NCI-H2227 treated with DMSO at 0.1 percent for 48 hours (cell line): ENCODE measurements at regions not wholly inside any gene's neighbourhood (a gene's known extent, or its start where the extent isn't known, plus 50 kb on each side); places are given as distances from the start of the nearest gene placed in this dataset.
"Not testable (repeated sequence)": the region's sequence is repeated elsewhere in the genome, so short reads cannot be mapped to it uniquely, and the experiment has no call there.

ENCODE experiments used
- DNase-seq: peaks from one replicate; lab custom pipeline; 2025; lab: John Stamatoyannopoulos, UW

DNA sequence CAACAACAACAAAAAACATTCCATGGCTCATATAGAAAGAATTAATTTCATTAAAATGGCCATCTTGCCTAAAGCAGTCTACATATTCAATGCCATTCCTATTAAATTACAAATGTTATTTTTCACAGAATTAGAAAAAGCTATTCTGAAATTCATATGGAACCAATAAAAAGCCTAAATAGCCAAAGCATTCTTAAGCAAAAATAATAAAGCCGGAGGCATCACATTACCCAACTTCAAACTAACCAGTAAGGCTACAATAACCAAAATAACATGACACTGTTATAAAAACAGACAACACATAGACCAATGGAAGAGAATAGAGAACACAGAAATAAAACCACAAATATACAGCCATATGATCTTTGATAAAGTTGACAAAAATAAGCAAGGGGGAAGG is 330.4 kb downstream of the KIF20B start:
- no peak for DNase-seq

DNA sequence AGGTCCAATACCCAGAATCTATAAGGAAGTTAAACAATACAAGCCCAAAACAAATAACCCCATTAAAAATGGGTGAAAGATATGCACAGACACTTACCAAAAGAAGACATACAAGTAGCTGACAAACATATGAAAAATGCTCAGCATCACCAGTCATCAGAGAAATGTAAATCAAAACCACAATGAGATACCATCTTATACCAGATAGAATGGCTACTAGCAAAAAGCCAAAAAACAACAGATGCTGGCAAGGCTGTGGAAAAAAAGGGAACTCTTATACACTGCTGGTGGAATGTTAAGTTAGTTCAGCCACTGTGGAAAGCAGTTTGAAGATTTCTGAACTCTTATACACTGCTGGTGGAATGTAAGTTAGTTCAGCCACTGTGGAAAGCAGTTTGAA is 331.1 kb downstream of the KIF20B start:
- no peak for DNase-seq

DNA sequence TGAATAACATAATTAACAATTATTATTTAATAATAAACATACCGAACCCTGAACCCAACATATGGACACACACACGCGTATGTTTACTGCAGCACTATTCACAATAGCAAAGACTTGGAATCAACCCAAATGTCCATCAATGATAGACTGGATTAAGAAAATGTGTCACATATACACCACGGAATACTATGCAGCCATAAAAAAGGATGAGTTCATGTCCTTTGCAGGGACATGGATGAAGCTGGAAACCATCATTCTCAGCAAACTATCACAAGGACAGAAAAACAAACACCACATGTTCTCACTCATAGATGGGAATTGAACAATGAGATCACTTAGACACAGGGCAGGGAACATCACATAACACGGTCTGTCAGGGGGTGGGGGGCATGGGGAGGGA is 333.5 kb downstream of the KIF20B start:
- not testable (repeated sequence) for DNase-seq

DNA sequence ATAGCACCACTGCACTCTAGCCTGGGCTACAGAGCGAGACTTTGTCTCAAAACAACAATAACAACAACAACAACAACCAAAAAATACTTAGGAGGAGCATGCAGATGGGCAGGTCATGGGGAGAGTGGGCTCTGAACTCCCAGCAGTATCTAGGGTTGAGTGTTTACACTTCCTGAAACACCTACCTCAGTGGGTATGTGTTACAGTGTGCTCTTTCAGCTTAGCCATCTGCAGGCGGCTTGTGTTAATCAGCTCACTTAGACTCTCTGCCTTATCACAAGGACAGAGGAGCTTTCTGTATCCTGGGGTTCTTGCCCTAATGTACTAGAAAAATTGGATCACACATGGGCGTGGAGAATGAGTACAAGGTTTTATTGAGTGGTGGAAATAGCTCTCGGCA is 340.2 kb downstream of the KIF20B start:
- no peak for DNase-seq

DNA sequence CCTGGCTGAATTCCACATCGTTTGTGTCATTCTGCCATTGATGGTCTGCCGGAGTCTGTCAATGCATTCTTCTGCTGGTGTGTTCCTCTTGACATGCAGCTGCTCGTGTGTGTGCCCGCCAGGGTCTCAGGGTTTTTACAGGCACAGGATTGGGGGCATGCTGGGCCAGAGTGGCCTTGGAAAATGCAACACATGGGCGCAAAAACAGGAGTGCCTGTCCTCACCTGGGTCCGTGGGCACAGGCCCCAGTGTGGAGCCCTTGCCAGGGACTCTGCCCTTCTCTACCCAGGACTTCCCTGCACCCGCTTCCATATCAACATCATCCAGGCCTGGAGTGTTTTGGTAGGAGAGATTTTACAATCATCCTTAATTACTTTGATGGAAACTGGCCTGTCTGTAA is 340.7 kb downstream of the KIF20B start:
- DNase-seq: no peak

DNA sequence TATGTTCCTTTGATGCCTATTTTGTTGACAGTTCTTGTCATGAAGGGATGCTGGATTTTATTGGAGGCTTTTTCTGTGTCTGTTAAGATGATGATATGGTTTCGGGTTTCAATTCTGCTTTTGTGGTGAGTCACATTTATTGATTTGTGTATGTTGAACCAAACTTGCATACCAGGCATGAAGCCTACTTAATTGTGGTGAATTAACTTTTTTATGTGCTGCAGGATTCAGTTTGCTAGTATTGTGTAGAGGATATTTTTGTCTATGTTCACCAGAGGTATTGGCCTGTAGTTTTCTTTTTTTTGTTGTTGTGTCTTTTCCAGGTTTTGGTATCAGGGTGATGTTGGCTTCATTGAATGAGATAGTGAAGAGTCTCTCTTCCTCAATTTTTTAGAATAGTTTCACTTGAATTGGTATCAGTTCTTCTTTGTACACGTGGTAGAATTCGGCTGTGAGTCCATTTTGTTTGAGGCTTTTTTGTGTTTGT is 345.9 kb downstream of the KIF20B start:
- no peak for DNase-seq

DNA sequence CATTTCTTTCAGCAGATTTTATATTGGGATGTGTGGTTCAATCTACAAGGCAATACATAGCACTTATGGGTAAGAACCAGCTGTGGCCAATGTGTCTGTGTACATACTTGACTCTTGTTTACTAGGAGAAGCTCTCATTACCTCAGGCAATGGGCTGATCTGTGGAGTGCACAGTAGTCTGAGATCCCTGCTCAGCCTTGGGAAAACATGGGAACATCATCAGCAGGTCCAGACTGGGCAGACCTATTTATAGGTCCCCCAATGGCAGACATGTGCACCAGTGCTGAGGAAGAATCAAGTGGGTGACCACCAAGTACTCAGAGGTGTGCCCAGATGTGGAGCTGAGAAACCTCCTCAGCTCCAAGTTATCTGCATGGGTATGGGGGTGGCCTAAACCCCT is 349.7 kb downstream of the KIF20B start:
- no peak for DNase-seq

DNA sequence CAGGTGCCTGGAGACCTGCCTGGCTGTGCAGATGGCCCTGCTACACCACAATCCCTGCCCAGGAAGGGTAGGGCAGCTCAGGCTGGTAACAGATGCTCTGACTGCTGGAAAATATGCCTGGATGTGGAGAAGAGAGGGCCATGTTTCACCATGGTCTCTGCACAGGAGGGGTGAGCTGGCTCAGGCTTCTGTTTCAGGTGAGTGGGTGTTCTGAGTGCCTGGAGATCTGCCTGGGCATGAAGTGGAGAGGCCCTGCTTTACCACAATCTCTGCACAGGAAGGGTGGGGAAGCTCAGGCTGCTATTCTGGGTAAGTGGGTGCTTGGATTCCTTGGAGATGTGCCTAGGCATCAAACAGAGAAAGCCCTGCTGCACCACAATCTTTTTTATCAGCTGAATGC is 350.1 kb downstream of the KIF20B start:
- DNase-seq: no peak

DNA sequence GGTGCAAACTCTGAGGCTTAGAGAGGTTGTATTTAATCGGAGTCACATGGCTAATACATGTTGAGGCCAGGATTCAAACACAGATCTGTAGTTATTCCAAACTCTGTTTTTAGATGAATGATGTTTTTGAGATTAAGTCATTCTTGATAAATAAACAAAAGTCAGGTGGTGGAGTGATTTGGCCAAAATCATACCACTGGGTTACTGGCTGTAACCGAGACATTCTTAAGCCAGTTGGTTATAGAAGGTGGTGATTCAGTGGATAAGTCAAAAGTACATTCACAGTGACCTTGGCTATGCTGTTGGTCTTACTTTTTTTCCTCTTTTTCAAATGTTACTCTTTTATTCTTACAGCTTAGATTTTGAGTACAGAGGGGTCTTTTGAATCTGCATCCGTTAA is 361.4 kb downstream of the KIF20B start:
- DNase-seq: no peak

DNA sequence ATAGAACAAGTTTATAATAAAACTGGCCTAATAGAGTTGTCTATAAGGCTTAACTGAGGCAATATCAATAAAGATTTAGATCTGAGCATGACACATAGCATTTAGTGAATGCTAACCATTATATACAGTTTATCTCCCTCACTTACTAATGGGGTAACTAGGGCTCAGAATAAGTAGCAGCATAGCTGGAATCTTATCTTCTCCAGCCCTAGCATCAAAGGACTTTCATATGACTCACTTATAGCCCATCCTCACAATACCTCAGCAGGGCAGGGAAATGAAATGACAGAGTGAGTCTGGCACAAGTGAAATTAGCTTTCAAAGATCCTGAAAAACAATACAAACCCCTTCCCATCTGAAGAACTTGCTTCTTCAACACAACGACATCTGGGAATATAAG is 362.9 kb downstream of the KIF20B start:
- DNase-seq: no peak

DNA sequence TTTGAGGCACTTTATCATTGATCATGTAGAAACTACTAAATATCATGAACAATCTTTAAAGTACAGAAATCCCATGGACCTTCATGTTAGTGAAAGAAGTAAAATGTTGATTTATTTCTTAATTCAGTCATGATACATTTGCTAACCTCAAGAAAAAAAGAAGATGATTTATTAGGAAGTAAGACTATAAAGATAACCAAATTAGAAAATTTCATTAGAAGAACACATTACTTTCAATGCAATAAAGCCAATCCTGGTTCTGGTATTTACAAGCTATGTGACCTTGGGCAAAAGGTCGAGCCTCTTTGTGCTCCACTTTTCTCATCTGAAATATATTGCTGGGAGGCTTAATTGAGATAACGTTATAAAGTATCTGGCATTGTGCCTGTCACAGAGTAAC is 365.0 kb downstream of the KIF20B start:
- DNase-seq: no peak

DNA sequence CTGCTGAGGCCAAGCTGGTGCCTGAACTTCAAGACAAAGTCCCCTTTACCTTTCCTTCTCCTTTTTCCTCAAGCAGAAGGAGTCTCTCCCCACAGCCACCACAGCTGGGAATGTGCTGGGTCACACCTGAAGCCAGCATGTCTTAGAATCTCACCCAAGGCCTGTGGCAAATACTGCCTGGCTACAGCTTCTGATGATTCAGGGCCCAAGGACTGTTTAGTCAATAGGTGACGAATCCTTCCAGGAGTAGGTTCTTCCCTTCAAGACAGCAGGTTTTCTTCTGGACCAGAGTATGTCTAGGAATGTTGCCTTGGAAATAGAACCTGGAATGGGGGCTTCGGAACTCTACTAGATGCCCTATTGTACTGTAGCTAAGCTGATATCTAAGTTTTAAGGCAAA is 374.6 kb downstream of the KIF20B start:
- no peak for DNase-seq

DNA sequence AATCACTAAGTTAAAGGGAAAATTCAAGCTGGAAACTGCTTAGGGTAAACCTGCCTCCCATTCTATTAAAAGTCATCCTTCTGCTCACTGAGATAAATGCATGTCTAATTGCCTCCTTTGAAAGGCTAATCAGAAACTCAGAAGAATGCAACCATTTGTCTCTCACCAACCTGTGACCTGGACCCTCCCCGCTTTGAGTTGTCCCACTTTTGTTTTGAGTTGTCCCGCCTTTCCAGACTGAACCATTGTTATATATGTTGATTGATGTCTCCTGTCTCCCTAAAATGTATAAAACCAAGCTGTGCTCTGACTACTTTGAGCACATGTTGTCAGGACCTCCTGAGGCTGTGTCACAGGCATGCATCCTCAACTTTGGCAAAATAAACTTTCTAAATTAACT is 378.4 kb downstream of the KIF20B start:
- no peak for DNase-seq

DNA sequence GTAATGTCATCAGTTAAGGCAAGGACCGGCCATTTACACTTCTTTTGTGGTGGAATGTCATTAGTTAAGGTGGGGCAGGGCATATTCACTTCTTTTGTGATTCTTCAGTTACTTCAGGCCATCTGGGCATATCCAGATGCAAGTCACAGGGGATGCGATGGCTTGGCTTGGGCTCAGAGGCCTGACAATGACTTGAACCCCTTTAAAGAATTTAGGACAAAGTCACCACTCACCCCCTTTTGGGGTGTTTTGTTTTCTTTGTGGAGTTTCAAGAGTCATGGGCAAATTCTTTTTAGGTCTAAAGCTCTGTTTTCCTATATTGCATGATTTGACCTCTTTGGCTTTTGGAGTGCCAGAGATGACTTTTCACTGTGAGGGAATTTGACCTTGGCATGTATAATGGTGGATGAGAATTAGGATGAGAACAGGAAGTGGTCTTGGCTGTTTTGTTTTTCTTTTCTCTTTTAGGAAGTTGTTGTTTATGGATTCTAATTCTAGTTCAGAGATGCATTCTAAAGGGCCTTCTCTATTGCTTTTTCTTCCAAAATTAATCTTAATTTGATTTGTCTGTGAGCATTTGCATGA is 385.3 kb downstream of the KIF20B start:
- not testable (repeated sequence) for DNase-seq

DNA sequence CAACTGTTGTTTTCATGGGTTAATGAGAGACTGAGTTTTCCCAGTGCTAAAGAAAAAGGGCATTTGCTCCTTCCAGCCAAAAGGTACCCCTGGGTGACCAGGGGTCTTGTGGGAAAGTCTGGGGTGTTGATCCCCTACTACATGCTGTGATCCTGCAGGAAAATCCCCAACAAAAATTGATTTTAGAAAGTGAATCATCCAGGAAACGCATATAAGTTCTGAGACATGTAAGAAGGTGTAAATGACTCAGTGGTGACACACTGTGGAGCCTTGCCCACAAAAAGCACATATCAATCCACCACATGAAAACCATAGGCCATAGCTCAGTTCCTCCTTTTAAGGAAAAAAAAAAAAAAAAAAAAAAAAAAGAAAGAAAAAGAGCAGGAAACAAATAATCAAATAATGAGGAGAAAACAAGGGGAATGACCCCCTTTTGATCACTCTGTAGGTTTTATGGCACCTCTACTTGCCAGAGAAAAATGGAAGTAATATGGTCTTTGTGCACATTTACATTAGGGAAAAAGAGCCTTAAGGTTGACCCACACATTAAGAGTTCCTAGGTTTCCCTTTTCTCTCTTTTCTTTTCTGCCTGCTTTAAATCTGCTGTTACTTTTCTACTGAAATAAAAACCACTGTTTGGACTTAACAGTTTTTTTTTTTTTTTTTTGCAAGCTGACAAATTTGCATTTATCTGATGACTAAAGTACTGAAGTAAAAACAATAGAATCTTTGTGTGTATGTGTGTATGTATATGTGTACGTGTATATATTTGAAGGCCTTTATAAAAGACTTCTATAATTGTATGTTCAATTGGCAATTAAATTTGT is 386.0 kb downstream of the KIF20B start:
- DNase-seq: no peak

DNA sequence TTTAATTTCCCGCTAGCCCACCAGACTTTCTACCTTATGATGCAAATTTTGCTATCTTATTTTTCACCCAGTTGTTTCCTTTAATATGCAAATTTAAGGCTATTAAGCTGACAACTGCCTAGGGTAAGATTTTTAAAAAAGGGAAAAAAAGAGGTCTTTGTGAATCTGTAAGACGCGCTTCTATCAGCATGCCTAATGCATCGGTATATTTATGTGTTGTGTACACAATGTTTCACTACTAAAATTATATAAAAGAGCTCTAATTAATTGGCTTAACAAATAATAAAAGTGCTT is 386.6 kb downstream of the KIF20B start:
- no peak for DNase-seq

DNA sequence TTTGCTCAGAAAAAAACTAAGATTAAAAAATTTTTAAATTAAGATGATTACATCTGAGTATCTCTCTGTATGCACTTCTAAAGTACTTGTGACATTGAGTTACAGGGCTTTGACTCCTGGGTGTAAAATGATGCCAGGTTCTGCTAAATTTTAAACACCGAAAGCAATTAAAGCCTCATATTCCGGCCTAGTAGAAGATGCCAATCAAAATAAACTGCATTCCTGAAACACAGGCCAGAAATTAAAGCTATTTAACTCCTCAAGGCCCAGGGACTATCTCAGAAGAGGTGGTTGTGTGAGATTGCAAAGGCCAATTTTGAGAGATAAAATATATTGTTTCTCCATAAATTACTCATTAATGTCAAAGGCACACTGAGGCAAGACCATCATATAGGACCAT is 388.3 kb downstream of the KIF20B start:
- no peak for DNase-seq

DNA sequence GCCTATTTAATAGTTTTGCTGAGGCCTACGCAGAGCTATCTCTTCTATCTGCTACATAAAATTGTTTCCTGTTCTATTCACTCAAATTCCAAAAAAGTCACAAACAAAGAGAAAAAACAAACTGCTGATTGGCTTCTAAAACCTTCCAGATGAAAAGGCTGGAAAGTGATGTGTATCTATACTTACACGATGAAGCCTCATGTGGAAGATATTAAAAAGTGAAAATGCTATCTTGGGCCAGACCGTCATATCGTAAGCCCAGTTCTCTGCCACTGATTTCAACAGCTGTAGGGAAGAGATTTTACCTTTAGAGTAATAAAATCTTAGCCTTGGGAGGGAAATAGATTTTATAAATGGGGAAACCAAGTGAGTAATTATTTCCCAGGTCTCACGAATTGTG is 394.8 kb downstream of the KIF20B start:
- no peak for DNase-seq

DNA sequence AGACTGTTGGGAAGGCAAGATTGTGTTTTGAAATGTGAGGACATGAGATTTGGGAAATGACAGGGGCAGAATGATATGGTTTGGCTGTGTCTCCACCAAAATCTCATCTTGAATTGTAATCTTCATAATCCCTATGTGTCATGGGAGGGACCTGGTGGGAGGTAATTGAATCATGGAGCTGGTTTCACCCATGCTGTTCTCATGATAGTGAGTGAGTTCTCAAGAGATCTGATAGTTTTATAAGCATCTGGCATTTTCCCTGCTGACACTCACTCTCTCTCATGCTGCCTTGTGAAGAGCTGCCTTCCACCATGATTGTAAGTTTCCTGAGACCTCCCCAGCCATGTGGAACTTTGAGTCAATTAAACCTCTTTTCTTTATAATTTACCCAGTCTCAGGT is 406.2 kb downstream of the KIF20B start:
- not testable (repeated sequence) for DNase-seq

DNA sequence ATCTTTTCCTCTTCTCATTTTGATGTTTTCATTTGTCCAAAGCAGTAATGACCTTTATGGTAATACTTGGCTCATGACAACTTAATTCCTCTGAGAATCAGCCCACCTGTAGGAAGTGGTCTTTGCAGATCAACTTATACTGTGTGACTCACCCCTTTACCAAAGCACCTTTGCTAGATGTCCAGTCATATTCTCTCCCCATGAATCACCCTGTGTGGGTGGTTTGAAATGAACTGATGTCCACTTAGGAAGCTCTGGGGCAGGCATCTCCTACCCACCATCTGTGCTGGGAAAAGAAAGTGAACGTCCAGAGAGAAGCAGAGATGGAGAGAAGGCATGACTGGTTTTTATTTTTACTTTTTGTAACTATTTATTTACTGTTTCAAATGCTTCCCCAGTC is 410.3 kb downstream of the KIF20B start:
- no peak for DNase-seq

DNA sequence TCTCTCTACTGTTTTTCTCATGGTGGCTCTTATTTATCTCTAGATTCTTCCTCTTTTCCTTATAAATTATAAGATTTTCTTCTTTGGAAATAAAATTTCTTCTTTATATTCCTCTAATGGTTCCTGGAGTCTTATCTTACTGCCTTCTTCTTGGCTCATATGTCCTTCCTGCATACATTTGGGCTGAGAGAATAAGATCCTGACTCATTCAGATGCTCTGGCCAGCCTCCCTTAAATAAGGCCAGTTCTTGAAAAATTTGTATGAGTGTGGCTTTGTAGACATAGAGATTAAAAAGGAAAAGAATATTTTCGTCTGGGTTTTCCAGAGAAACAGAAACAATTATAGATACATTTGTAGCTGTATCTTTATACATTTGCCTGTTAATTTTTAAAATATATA is 411.3 kb downstream of the KIF20B start:
- DNase-seq: no peak

DNA sequence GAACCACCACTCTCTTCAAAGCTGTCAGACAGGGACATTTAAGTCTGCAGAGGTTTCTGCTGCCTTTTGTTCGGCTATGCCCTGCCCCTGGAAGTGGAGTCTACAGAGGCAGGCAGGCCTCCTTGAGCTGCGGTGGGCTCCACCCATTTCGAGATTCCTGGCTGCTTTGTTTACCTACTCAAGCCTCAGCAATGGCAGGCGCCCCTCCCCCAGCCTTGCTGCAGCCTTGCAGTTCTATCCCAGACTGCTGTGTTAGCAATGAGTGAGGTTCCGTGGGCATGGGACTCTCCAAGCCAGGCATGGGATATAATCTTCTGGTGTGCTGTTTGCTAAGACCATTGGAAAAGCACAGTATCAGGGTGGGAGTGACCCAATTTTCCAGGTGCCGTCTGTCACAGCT is 417.2 kb downstream of the KIF20B start:
- DNase-seq: not testable (repeated sequence)

DNA sequence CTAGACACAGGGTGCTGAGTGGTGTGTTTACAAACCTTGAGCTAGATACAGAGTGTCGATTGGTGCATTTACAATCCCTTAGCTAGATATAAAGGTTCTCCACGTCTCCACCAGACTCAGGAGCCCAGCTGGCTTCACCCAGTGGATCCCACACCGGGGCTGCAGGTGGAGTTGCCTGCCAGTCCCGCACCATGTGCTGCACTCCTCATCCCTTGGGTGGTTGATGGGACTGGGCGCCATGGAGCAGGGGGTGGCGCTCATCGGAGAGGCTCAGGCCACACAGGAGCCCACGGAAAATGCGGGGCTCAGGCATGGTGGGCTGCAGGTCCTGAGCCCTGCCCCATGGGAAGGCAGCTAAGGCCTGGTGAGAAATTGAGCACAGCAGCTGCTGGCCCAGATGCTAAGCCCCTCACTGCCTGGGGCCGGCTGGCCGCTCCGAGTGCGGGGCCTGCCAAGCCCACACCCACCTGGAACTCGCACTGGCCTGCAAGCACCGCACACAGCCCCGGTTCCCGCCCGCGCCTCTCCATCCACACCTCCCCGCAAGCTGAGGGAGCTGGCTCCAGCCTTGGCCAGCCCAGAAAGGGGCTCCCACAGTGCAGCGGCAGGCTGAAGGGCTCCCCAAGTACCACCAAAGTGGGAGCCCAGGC is 418.4 kb downstream of the KIF20B start:
- DNase-seq: not testable (repeated sequence)
